HG03457 (cell line): ENCODE measurements at regions not wholly inside any gene's neighbourhood (a gene's known extent, or its start where the extent isn't known, plus 50 kb on each side); places are given as distances from the start of the nearest gene placed in this dataset.
A peak's percentile ranks its signal among the peaks of the same experiment; 100 is the strongest.

Experiments used
- ATAC-seq: cut with Tn5 transposase; IDR thresholded peaks from one replicate; pipeline ENCODE4 v1.9.1; 2021; ENCODE audit warnings: moderate number of reproducible peaks; ENCODE audit not compliant: unreplicated experiment

DNA sequence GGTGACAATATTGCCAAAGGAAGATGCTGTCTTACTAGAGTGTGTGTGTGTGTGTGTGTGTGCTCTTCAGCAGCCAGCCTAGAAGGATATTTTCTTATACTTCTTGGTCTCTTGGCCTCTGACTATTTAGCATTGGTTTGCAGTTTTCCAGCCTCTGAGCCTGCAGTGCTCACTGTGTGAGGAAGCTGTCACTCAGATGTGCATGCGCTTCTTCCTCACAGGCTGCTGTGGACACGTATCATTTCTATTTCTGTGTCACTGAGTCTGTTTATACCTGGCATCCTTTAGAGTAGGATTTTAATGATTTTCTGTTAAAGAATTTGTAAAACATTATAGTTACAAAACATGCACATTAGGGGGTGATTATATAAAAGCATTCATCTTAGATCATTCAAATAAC, 83.3 kb downstream of the ALDH8A1 start:
- ATAC-seq: no peak

DNA sequence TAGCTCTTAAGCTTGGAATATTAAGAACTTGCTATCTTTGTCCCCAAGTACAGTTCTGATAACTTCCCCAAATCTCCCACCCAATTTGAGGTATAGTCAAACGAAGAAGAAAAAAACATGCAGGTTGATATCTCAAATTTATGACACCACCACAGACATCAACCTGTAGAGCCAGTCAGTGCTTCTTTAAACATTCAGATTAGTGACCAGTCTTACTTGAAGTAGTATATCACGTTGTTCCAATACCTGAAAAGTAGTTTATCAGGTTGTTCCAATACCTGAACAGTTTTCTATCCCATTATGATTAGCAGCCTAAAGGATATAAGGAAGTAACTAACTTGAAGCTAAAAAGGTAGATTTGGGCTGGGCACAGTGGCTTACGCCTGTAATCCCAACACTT, 85.3 kb downstream of the ALDH8A1 start:
- ATAC-seq: no peak

DNA sequence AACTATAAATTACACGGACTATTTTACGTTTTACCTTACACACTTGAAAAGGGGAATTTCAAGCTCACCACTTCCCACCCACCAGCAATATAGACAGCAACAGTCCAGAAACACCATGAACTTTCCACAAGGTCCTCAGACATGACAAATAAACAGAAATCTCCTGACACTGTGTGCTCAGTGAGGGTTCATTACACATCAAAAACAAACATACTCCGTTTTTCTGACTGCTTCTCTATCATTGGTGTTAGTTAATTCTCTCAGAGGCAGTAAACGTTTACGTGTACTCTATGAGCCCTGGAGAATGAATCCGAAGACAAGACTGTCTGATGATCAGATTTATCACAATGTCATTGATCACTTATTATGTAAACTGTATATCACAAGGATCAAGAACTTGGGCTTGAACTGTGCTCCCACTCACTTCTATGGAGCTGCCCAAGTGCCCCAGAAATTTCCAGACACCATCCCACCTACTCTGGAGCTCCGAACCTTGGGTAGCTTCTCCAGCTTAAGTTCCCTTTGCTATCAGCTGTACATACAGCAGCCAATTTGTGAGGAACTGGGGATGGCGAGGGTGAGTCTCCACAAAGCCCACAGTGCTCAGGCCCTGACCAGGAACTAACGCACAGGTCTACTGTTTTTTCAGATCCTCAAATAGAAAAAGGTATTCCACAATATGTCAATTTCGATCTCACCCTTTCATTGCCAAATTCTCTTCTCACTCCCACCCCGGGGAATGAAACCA, 86.0 kb downstream of the ALDH8A1 start:
- no peak for ATAC-seq

DNA sequence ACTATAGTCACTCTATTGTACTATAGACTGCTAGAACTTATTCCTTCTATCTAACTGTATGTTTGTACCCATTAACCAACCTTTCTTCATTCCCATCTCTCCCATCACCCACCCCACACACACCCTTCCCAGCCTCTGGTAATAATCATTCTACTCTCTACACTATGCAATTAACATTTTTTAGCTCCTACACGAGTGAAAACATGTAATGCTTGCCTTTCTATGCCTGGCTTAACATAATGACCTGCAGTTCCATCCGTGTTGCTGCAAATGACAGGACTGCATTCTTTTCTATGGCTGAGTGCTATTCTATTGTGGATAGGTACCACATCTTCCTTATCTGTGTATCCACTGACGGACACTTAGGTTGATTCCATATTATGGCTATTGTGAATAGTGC, 95.5 kb downstream of the ALDH8A1 start:
- no peak for ATAC-seq

DNA sequence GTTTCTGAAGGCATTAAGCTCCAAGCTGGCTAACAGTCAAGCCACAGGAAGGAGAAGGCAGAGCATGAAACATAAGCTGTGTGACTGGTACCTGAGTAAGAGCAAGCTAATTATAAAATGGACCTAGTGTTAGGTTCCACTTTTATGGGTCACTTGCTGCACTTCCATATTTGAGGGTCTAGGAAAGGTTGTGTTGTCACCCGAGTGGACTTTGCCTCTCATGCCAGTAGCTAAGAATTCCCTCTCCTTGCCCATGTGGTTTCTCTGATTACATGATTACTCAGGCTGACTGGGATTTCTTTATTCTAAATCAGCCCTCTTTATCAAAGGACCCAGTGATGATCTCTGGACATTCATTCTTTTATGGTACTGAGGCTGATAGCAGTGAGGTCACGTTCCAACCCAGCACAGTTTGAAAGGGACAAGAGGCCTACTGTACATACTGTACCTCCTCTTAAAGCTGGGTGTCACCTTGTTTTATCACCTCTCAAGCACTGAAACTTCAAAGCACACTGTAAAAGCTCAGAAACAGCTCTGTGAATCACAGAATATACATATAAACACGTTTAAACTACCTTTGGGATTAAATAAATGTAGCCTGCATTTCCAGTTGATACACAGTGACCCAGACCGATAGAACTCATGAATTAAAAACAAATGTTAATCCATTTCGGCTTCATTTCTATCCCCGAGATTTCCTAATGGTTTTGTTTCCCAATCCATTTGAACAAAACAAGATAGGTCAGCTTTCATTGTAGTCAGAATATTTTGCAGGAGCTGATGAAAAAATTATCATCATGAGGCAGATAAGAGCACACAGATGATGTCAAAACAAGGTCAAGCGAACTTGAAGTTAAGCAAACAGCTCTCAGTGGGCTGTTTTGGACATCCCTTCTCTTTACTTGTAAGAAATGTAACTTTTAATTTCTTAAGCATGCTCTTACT, 96.5 kb downstream of the ALDH8A1 start:
- no peak for ATAC-seq

DNA sequence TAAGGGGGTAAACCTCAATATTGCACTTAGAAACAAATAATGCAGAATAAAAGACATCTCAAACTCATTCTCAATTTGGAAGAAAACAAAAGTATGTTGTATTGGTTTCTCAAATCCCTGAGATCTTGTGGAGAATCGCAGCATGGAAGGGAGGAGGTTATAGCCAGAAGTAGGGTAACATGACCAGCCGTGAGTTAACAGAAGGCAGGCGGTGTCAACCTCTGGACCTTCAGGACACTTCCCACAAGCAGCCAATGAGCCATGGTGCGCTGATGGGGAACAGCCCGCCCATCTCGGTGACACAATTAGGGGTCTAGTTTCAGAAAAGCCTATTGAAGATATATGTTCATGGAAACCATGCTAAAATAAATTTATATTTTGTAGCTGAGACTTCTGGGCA, 98.4 kb downstream of the ALDH8A1 start:
- no peak for ATAC-seq

DNA sequence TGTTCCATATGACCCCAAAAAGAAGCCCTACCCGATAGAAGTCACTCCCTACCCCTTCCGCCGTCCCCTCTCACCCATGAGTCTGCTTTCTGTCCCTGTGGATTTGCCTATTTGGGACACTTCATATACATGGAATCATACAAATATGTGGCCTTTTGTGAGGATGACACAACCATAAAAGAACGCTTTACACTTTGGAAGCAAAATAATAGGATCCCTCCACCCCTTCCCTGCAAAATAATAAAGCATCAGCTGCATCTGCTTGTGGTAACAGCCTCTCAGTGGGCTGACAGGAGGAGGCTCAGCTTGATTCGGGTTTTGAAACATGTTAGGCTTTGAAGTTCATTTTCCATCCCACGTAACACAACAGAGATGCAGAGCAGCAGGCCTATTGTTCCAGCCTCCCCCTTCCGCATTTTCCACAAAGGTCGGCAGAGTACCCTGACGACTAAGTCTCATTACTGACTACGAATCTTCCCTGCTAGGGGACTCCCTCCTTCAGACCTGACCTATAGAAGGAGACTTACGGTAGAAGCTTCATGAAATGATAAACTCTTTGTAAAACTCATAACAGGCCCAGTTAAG, 99.1 kb downstream of the ALDH8A1 start:
- ATAC-seq: no peak

DNA sequence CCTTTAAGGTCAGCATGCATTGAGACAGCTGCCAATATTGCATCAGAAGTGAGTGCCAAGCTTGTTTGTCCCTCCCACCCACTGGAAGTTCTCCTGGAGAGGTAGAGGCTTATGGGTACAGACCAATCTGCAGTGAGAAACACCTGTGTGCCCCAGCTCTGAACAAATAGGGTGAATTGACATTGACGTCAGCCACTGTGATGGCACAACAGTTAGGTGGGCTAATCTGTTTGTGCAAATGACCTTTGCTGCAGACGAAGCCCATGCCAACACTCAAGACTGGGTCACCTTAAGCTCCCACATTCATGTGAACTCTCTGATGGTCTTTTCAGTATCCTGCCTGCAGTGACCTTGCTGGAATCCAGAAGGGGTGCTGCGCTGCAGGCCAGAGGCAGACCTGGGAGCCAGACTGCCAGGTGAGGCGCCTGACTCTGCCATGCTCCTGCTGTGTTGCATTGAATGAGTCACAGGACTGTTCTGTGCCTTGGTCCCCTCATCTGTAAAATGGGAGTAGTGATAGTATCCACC, 99.9 kb downstream of the ALDH8A1 start:
- ATAC-seq: no peak

DNA sequence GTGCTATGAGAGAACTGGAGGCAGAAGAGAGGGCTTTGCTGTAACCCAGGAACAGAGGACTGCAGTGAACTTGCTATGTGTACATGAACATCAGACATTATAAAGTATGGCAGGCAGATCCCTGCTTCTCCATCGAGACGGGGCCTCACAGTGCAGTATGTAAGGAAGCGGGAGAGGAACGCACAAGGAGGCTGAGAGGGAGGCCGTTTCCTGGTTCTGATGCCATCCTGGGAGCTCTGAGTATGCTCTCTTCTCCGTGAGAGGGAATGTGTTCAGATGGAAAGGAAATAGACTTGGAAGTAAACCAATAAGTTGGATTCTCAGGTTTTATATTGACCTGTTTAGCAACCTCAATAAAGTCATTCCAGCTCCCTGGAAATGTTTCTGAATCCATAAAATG, 101.8 kb downstream of the ALDH8A1 start:
- no peak for ATAC-seq

DNA sequence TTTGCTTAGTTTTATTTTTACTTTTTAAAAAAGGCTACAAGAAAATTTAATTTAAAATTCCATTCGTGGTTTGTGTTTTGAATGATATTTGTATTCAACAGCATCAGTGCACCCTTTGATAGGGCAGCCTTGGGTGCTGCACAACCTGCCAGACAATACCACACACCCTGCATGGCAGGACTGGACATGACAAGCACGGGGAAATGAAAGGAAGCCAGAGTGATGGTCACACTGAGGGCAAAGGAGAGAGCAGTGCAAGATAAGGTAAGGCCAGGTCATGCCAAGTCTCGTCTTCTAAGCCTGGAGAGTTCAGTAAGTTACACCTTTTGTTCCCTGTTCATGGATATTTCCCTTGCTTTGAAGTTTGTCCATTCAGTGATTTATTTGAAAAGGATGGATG, 103.0 kb downstream of the ALDH8A1 start:
- no peak for ATAC-seq

DNA sequence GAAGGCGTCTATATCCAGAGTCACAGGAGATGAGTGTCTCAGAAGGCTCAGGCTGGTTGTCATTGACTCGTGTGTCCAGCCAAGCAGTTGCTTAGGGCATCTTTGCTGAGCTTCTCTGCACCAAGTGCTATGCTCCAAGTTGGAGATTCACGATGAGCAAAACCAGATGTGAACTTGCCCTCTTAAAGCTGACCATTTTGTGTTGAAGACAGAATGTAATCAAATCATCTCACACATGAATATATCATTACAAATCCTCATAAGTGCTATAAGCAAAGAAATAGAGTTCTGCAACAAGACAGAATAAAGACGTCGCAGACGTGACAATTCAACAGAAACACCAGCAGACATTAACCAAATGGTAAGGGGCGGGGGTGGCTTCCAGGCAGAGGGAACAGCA, 103.9 kb downstream of the ALDH8A1 start:
- ATAC-seq: no peak

DNA sequence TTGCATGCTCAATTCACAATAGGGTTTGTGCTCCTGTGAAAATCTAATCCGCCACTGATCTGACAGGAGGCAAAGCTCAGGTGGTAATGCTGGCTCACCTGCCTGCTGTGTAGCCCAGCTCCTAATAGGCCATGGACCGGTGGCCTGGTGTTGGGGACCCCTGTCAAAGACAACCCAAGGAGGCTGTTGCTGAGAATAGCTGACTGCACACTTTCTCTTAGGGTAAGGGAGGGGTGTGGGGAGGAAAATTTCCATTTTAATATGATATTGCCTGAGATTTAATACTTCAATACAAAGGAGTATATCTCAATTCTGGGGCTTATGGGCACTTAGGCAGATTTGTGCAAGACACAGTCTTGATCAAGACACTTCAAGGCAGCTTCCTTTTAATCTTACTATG, 105.8 kb downstream of the ALDH8A1 start:
- no peak for ATAC-seq

DNA sequence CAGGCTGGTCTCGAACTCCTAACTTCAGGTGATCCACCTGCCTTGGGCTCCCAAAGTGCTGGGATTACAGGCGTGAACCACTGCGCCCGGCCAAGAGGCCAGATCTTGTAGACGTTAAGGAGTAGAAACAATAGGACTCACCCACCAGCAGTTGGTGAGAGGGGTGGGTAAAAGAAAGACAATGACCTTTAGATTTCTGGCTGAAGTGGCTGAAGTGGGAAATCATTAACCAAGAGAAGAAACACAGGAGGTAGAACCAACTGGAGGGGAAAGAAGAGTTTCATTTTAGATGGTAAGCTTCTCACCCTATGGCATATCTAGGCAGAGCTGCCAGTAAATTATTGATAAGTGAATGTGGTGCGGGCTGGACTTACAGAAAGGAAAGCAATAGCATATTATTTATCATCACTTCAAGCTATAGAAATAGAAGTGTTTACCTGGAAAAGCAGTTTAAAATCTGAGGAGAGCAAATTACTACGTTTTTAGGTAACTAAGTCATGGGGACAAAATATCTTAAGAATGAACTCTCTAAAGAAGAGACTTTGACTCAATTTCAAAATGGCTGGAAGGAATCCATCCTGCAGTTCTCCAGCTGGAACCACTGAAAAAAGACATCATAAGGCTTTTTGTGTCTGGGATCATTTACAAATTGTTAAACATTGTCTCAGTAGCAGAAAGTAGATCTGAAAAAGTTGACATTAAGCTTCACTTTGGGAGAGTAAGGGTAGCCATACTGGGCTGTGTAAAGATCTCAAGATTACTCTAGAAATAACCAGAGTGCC, 109.6 kb downstream of the ALDH8A1 start:
- ATAC-seq: peak; percentile 95

DNA sequence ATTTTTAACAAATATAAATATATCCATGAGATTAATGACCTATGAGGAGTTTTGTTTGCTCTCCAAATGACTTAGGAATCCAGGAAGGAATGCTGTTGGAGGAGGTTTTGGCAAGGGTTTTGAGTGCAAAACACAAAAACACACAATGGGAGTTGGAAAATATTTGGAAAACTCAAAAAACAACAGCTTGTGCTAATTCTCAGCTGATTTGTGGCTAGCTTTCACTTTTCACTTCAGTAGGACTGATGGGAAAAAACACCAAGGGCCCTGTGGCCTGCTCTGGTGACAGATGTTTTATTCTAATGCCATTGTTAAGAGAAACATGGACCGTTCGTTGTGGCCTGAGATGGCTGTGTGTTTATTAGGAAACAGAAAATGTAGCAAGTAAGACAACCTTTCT, 113.9 kb downstream of the ALDH8A1 start:
- ATAC-seq: no peak

DNA sequence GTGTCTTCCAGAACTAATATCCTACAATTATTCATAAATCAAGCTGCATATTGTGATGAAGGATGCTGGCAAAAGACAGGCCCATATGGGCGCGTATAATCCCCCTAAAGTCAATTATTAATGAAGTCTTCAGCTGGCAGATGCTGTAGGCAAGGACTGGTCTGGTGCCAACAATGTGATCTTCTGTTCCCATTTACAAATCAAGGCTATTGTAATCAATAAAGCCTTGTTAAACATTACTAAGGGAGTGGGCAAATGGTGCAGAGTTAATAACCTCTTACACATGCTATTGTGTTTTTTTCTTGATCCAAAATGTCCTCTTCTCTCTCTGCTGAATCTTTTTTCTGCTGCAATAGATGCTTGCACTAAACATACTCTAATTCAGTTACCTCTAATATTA, 119.0 kb downstream of the ALDH8A1 start:
- ATAC-seq: no peak

DNA sequence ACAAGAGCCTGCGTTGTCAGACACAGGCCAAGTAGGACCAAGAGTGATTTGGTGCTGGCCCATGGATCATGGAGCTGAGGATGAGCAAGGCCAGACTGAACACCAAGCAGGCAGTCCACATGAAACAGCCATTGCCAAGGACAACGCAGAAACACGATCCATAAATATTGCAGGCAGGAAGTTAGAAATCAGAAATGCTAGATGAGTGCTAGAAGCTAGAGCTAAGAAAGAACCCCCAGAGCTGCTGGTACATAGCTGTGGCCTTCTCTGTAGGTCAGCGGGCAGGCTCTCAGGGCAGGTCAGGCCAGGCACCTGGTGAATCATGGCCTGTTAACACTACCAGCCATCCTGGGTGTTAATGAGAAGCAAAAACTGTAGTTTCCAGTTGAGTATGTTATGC, 119.7 kb downstream of the ALDH8A1 start:
- ATAC-seq: no peak

DNA sequence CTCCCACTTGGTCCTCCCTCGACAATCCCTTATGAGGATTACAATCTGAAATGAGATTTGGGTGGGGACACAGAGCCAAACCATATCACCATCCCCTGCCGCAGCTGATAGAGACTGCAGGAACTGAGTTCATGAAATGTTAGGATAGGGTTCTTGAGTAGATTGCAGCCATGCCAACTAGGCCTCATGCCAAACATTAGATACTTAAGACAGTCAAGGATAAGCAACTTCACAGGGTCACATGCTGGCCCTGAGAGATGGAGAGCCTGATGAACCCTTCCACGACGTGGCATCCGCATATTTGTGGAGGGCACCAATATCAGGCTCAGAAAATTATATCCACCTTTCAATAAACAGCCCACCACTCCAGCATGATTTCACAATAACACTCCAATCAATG, 121.3 kb downstream of the ALDH8A1 start:
- ATAC-seq: no peak

DNA sequence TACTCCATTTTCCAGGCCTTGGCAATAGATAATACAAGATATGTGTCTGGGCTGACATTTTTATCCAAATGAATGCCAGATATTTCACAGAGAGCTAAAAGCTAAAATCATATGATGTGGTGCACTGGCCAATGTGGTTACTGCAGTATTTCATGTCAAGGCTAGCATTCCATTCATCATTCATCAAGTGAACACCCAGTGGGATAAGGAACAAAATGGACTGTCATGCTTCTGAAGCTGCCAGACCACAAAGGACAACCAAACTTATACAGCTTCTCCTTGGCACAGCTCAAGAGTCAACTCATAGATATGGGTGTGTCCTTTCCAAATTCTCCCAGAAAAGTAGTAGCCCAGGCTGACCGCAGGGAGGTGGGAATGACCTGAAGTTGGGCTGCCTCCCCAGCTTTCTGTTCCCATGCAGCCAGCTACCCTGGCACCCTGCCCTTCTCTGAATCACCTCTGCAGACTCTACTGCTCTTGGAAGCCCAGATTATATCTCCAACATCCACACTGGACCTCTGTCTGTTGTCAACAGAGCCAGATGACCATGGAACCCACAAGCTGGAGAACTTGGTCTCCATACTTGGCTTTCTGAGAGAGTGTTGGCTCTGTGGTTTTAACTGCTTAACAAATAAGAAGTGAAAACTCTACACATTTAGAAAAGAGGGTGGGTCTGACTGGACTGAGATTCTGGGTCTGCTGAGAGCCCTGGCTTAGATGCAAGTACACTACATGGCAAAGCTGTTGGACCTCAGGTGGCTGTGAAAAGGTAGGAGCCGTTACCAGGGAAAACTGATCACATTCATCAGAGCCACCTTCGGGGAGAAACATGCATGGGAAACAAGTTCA, 122.8 kb downstream of the ALDH8A1 start:
- ATAC-seq: no peak

DNA sequence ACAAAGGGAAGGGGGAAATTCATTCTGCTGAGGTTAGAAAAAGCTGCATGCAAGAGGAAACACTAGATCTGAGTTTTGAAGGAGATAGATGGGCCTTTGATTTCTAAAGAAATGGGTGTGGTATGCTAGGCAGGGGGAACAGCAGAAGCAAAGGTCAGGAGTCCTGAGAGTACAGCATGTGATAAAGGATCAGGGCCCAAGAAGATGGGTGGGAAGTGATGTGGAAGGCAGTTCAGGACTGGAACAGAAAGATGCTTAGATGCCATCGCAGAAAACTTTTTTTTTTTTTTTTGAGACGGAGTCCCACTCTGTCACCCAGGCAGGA, 126.2 kb downstream of the ALDH8A1 start:
- no peak for ATAC-seq
